Kidney epithelial cell (primary cell): ENCODE measurements at regions not wholly inside any gene's neighbourhood (a gene's known extent, or its start where the extent isn't known, plus 50 kb on each side); places are given as distances from the start of the nearest gene placed in this dataset.

Experiments used
- DNase-seq: peaks from one replicate; pipeline ENCODE4 v3.0.0-alpha.2; 2010; ENCODE audit warnings: low read depth
- H3K27me3 ChIP-seq: 2 replicates; pipeline ENCODE4 v1.6.0; 2011; ENCODE audit warnings: low read length; ENCODE audit not compliant: control insufficient read depth, insufficient read depth
- H3K36me3 ChIP-seq: 2 replicates; pipeline ENCODE4 v1.5.1; 2011; ENCODE audit warnings: low read length; ENCODE audit not compliant: control insufficient read depth, insufficient read depth
- H3K4me3 ChIP-seq: 2 replicates; pipeline ENCODE4 v1.5.1; 2011; ENCODE audit warnings: low read depth, mild to moderate bottlenecking, control low read depth, low read length
- TF ChIP-seq, protein P1 (sequence below): IDR thresholded peaks from 2 replicates; pipeline ENCODE4 v1.5.1; 2011; ENCODE audit warnings: mild to moderate bottlenecking, moderate library complexity, low read length, control low read depth, inconsistent platforms; ENCODE audit not compliant: insufficient read depth, poor library complexity, severe bottlenecking

DNA sequence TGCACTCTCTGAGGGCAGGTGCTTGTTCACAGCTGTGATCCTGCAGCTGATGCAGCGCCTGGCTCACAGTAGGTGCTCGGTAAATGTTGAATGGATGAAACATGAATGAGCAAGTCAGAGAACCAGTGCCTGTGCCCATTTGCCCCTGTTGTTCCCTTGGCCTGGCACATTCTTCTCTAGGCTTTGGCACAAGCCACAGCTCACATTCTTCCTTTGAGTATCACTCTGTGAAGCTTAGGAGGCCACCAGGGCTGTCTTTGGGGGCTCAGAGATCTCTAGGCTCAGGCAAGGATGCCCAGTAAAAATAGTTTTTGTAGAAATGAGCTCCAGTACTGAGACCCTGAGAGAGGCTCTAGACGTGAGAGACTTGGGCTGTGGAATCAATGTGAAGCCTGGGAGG lies 144.6 kb upstream of the NAV2 start:
- Histone ChIP-seq H3K4me3 (no peak overlapping the region), H3K36me3 (no peaks in the 10 kb centered on the region), H3K27me3 (peaks cover 4% of the 10 kb centered on the region)
- no peak for DNase-seq
- TF ChIP-seq, protein P1, sequence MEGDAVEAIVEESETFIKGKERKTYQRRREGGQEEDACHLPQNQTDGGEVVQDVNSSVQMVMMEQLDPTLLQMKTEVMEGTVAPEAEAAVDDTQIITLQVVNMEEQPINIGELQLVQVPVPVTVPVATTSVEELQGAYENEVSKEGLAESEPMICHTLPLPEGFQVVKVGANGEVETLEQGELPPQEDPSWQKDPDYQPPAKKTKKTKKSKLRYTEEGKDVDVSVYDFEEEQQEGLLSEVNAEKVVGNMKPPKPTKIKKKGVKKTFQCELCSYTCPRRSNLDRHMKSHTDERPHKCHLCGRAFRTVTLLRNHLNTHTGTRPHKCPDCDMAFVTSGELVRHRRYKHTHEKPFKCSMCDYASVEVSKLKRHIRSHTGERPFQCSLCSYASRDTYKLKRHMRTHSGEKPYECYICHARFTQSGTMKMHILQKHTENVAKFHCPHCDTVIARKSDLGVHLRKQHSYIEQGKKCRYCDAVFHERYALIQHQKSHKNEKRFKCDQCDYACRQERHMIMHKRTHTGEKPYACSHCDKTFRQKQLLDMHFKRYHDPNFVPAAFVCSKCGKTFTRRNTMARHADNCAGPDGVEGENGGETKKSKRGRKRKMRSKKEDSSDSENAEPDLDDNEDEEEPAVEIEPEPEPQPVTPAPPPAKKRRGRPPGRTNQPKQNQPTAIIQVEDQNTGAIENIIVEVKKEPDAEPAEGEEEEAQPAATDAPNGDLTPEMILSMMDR: no peak

DNA sequence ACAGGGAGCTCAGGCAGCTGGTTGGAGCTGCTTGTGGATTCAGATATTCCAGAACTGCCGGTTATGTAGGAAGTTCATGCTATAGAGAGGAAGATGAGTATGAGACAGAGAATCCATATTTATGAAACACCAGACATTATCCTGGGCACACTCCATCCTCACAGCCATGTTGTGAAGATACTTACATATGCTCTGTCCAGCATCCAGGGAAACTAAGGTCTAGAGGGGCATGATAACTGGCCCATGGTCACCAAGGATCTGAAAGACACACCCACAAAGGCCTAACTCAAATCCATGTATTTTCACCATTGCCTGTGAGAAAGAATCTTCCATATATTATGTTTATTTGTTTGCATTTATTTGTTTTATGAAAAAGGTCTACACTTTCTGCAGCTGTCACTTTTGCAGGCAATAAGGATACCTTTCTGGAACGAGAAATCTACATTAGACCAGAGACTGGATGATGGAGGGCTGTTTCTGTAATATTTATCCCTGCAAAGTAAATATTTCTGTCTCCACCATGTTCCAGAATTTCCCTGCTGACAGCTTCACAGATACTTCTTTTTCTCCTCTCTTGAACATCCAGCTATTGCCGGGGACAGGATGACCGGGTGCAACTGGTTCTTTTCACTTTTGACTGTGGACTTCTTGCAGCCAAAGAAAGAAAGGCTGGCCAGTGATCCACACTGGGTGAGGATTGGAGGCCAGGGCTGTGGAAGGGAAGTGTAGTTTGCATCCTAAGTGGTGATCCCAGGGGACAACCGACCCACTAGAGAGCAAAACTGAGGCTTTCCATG lies 145.9 kb upstream of the NAV2 start:
- Histone ChIP-seq H3K27me3 (peaks cover 4% of the 10 kb centered on the region), H3K4me3 (no peak overlapping the region), H3K36me3 (no peaks in the 10 kb centered on the region)
- TF ChIP-seq, protein P1: no peak
- no peak for DNase-seq

DNA sequence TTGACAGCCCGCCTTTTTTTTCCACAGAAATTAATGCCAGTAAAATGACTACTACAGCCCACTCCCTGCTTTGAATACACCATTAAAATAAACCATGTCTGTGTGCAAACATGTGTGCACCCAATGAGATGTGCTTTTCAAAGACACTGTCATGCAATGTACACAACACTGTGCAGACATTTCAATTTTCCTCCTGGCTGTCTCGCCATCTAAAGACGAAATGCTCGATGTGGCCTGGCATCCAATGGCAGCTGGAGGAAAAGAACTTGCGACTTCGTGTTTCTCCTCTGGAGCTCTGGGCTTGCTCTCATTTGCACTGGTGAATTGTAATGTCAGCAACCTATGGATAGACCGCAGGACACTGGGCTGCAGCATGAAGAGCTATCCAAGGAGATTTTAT lies 147.0 kb upstream of the NAV2 start:
- TF ChIP-seq, protein P1: no peak
- Histone ChIP-seq H3K4me3 (no peak overlapping the region), H3K27me3 (peaks cover 4% of the 10 kb centered on the region), H3K36me3 (no peaks in the 10 kb centered on the region)
- no peak for DNase-seq

DNA sequence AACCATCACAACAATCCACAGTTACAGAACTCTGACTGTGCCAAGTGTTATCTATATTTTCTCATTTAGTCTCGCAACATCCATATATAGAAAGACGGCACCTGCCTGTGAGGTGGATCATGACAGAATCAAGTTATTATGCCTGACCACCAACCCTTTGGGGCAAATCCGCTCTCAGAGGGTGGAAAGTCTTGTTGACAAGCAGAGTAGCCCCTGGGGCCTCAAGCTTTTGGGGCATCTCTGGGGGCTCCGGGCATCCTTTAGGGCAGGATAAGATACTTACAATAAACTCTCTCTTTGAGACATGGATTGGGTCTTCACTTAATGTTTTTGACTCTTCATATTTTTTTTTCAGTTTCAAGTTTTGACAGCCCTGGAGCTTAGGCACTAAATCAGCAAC lies 150.5 kb upstream of the NAV2 start:
- no peaks in the 10 kb centered on the region for H3K36me3 ChIP-seq
- H3K27me3 ChIP-seq: peaks cover under 1% of the 10 kb centered on the region
- no peak overlapping the region for H3K4me3 ChIP-seq
- no peak for DNase-seq
- TF ChIP-seq, protein P1: no peak

DNA sequence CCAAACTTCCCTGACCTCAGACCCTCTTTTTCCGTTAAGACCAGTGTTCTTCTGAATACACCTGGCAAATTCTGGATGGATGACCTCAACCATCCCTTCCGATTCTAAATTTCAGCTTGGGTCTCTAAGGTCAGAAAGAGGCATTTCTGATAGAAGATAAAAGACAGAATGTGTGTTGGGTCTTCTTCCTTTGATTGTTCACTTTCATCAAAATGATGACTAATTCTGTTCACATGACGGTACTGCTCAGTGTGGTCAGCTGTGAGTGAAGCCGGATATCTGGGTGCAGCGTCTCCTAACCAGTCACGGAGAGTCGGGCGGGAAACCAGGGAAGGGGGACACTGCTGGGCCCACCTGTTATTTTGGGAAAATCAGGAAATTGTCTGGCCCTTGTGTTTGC lies 151.6 kb upstream of the NAV2 start:
- TF ChIP-seq, protein P1: no peak
- Histone ChIP-seq H3K36me3 (no peaks in the 10 kb centered on the region), H3K4me3 (no peak overlapping the region), H3K27me3 (peaks cover 2% of the 10 kb centered on the region)
- no peak for DNase-seq

GRCh38 chr11:19560156-19560555 lies 152.5 kb upstream of the NAV2 start:
- TF ChIP-seq, protein P1: no peak
- no peak overlapping the region for H3K4me3 ChIP-seq
- no peak for DNase-seq
- H3K27me3 ChIP-seq: peaks cover 4% of the 10 kb centered on the region
- H3K36me3 ChIP-seq: no peaks in the 10 kb centered on the region
